Astrocyte of the hippocampus (primary cell): ENCODE measurements at regions not wholly inside any gene's neighbourhood (a gene's known extent, or its start where the extent isn't known, plus 50 kb on each side); places are given as distances from the start of the nearest gene placed in this dataset.
"Not testable (repeated sequence)": the region's sequence is repeated elsewhere in the genome, so short reads cannot be mapped to it uniquely, and the experiment has no call there.

Experiments used
- DNase-seq: peaks from one replicate; pipeline ENCODE4 v3.0.0; 2011; ENCODE audit warnings: low read depth, low spot score

- DNase-seq = no peak
Measured at GRCh38 chr2:142757111-142757510, 120.4 kb upstream of the KYNU start.

GRCh38 chr2:142756430-142756829 is 121.0 kb upstream of the KYNU start:
- no peak for DNase-seq

- peak; percentile 39 for DNase-seq
Measured at GRCh38 chr2:142755191-142755590, 122.3 kb upstream of the KYNU start.

DNA sequence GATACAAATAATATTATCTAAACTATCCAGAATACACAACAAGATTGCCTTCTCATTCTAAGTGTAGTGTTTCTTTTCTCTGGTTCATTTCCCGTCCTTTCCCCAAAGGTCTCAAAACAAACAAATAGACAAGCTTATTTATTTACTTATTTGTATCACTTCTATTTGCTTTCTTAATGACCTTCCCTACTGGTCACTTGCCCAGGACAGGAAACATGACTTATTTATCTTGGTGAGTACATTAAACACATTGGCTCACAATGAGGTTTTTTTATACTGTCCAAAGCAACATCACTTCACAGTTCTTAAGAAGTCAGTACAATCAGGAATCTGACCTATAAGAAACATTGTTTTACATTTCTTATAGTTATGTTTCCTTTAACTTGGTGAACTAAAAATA is 123.3 kb upstream of the KYNU start:
- DNase-seq = no peak

DNA sequence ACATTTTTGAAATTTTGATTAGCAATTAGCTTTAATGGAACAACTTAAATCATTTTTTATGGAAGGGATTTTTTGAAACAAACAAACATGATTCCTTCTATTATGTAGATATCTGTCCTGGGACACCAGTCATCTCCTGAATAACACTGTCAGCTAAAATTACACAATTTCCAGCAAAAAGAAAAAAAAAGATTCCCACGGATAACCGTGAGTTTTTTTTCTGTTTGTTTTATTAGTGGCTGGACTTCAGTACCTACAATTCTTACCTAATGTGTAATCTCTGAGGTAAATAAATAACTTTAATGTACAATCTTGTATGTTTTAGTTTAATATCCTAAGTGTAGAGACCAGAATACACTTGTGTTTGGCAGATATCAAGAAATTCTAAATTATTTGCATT is 126.6 kb upstream of the KYNU start:
- DNase-seq = no peak

DNA sequence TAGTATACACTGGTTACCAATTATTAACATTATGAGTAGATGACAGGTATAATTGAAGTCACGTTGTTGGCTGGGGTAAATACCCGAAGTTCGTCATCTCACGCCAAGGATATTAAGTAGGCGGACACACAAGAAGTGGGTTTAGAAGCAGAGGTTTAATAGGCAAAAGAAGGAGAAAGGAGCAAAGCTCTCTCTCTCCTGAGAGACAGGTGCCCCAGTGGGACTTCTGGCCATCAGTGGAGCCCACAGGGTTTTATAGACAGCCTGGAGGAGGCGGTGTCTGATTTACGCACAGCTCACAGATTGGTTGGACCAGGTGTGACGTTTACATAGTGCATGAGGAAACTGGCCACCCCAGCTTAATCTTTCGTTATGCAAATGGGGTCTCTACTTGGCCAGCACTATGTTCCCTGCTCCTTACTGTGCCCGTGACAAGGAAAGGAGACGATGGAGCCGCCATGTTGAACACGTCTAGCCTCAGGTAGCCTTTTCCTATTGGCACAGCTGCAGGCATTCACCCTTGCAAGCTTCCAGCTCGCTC is 128.8 kb upstream of the KYNU start:
- no peak for DNase-seq

- peak; percentile 52 for DNase-seq
Measured at GRCh38 chr2:142745691-142746090, 131.8 kb upstream of the KYNU start.

DNA sequence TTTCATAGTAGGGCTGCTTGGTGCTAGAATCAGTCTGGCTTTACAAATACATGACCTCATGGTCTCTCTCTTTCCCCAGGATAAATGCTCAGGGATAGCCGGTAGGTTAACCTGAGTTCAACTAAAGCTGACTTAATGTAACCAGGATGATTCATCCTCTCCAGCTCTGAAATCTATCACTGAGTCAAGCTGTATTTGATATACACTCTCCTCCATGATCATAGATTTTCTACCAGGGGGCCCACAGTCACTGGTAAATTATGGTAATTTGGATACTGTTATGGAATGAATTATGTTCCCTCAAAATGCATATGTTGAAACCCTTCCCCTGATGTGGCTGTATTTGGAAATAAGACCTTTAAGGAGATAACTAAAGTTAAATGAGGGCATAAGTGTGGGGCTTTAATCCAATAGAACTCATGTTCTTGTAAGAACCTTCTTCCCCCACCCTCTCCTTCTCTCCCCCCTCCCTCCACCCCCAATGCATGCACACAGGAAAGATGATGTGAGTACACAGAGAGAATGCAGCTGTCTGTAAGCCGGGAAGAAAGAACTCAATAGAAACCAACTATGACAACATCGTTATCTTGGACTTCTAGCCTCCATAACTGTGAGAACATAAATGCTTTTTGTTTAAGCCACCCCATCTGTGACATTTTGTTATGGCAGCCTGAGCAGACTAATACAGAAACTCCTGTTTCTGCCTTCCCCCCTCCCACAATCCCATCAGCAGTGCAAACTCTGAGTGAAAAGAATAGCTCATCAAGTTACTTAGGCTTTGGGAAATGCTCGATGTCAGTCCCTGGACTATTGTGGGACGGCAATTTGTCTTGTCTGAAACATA is 134.9 kb upstream of the KYNU start:
- peak; percentile 65 for DNase-seq

GRCh38 chr2:142741764-142742269 is 135.6 kb upstream of the KYNU start:
- DNase-seq = no peak

GRCh38 chr2:142734770-142735169 is 142.7 kb upstream of the KYNU start:
- DNase-seq = no peak

DNA sequence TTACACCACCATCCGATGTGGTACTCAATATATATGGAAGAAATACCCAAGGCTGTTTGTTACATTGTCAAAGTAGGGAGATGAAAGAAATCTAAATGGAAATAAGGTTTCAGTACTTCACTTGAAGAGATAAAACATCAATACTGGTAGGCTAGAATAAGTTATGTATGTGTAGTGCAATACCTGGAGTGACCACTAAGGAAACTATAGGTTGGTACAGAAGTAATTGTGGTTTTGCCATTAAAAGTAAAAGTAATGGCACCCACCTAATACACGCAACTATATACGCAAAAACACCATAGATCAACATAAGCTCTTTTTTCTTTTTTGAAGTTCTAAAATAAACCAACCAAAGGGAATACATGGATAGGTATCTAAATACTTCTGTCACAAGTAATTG is 143.2 kb upstream of the KYNU start:
- DNase-seq = no peak

GRCh38 chr2:142729814-142730213 is 147.7 kb upstream of the KYNU start:
- DNase-seq = not testable (repeated sequence)

DNA sequence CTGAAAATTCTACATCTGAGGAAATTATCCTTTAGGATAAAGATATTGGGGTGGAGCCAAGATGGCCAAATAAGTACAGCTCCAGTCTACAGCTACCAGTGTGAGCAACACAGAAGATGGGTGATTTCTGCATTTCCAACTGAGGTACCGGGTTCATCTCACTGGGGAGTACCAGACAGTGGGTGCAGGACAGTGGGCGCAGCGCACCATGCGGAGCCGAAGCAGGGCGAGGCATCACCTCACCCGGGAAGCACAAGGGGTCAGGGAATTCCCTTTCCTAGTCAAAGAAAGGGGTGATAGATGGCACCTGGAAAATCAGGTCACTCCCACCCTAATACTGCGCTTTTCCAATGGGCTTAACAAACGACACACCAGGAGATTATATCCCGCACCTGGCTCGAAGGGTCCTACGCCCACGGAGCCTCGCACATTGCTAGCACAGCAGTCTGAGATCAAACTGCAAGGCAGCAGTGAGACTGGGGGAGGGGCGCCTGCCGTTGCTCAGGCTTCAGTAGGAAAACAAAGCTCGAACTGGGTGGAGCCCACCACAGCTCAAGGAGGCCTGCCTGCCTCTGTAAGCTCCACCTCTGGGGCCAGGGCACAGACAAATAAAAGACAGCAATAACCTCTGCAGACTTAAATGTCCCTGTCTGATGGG is 149.5 kb upstream of the KYNU start:
- DNase-seq = not testable (repeated sequence)

DNA sequence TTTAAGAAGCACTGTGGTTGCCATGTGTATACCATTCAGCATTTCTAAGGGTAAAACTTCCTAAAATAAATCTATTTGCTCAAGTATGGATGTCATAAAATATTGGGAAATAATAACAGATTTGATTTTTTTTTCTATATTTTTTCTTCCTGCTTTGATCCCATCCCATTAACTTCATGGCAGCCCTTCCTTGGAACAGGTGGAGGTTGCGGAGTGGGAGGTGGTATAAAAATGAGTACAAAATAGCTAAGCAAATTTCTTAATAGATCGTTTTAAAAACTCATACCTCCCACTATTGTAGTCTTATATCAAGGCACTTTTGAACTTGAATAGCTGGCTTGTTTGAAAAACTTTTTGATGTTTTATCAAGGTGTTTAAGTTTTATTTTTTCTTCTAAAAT is 152.1 kb upstream of the KYNU start:
- DNase-seq = no peak

DNA sequence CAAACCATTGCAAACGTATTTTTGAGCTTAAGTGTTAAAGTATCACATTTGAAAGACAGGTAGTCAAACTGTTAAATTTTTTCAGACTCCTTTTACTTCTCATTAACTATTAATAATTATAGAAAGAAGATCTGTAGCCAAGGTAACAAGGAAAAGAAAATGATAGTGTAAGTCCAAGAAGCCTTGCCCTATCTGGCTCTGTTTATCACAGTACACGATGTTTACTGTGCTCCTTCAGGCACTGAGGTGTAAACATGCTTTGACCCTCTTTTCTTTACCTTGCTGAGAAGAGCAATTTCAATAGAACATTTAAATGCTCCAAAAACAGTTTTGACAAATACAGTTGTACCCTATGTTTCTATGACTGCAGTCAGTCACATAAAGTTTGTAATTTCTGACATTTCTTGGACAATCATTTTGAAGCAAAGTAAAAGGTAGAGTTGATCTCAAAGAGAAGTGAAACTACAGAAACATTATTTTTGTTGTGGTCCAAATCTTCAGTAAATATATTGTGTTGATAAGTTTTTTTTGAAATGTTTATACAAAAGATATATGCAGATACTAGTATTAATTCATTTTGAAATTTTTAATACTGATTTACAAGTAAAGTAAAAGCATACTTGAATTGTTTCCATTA is 152.6 kb upstream of the KYNU start:
- DNase-seq = no peak

- no peak for DNase-seq
Measured at GRCh38 chr2:142724186-142724585, 153.3 kb upstream of the KYNU start.

DNA sequence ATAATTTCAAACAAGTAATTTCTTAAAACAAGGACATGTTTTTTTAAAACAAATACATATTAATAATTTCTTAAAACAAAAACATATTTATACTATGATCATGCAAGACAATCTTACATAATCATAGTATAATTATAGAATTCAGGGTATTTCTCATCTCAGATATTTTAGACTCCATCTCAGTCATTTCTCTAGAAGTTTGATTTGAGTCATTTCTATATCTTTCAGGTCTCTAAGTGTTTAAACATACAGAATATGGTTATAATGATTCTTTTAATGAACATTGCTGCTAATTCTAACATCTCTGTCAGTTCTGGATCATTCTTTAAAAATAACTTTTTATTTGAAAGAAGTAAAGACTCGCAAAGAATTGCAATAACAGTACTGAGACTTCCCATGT is 154.2 kb upstream of the KYNU start:
- no peak for DNase-seq

GRCh38 chr2:142722569-142722968 is 154.9 kb upstream of the KYNU start:
- DNase-seq = peak; percentile 23

DNA sequence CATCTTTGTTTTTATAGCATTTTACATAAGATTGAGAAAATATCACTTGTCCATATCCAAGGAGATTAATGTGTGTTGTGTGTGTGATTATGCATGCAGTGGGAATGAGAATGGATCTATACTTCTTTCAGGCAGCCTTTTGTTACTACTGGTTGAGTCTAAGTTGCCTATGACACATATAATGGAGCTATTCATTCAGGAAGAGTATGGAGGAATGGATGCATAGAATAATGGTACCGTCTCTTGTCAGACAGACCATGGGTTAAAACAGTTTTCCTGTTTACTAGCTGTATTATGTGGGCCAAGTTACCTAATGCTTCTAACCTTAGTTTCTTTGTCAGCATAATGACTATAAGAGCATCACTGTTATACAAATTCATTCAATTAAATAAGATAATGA is 155.4 kb upstream of the KYNU start:
- no peak for DNase-seq

- no peak for DNase-seq
Measured at GRCh38 chr2:142721015-142721414, 156.4 kb upstream of the KYNU start.

- DNase-seq = no peak
Measured at GRCh38 chr2:142718576-142719155, 158.8 kb upstream of the KYNU start.
